Astrocyte (in vitro differentiated cells and primary cell): ENCODE measurements at regions not wholly inside any gene's neighbourhood (a gene's known extent, or its start where the extent isn't known, plus 50 kb on each side); places are given as distances from the start of the nearest gene placed in this dataset.

Source experiments
- EZH2 ChIP-seq: IDR thresholded peaks from 2 replicates; pipeline ENCODE4 v1.6.1; 2012; ENCODE audit warnings: mild to moderate bottlenecking, low read length, inconsistent platforms; ENCODE audit not compliant: insufficient read depth
- TF ChIP-seq, protein P1 (sequence below): IDR thresholded peaks from 2 replicates; pipeline ENCODE4 v1.5.1; 2011; ENCODE audit warnings: low read depth, mild to moderate bottlenecking, inconsistent platforms, low read length, moderate library complexity; ENCODE audit not compliant: insufficient read depth

DNA sequence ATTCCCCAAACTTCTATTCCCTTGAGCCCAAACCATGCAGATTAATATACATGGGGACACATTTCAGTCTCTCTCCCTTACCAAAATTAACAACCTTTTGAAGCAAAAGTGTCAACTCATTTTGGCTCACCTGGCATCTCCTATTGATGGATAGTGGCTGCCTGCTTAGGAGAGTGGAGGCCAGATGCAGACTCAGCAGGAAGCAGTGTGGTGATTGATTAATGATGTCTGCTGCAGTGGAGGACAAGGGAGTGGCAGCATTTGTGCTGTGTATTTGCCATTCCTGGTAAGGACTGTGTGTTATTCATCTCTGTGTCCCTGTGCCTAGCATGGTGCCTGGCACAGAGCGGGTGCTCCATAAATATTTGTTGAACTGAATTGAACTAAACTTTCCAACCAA is 590.1 kb downstream of the RAB28 start:
- TF ChIP-seq EZH2: no peak
- TF ChIP-seq, protein P1, sequence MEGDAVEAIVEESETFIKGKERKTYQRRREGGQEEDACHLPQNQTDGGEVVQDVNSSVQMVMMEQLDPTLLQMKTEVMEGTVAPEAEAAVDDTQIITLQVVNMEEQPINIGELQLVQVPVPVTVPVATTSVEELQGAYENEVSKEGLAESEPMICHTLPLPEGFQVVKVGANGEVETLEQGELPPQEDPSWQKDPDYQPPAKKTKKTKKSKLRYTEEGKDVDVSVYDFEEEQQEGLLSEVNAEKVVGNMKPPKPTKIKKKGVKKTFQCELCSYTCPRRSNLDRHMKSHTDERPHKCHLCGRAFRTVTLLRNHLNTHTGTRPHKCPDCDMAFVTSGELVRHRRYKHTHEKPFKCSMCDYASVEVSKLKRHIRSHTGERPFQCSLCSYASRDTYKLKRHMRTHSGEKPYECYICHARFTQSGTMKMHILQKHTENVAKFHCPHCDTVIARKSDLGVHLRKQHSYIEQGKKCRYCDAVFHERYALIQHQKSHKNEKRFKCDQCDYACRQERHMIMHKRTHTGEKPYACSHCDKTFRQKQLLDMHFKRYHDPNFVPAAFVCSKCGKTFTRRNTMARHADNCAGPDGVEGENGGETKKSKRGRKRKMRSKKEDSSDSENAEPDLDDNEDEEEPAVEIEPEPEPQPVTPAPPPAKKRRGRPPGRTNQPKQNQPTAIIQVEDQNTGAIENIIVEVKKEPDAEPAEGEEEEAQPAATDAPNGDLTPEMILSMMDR: no peak
